Epithelial cell of proximal tubule (primary cell): ENCODE measurements at regions not wholly inside any gene's neighbourhood (a gene's known extent, or its start where the extent isn't known, plus 50 kb on each side); places are given as distances from the start of the nearest gene placed in this dataset.
"Not testable (repeated sequence)": the region's sequence is repeated elsewhere in the genome, so short reads cannot be mapped to it uniquely, and the experiment has no call there.

Source experiments
- DNase-seq: peaks from one replicate; pipeline ENCODE4 v3.0.0-alpha.2; 2011; ENCODE audit warnings: low read depth
- H3K4me3 ChIP-seq: 2 replicates; pipeline ENCODE4 v1.5.1; 2011; ENCODE audit warnings: low read depth, mild to moderate bottlenecking, low read length
- CTCF ChIP-seq: conservative IDR thresholded peaks from 2 replicates; pipeline ENCODE4 v1.5.1; 2012; ENCODE audit warnings: low read depth, mild to moderate bottlenecking, low read length

GRCh38 chr19:30811397-30812098 is 439.4 kb downstream of the ZNF536 start:
- H3K4me3 ChIP-seq: no peak overlapping the region
- DNase-seq: no peak
- no peak for TF ChIP-seq CTCF

- TF ChIP-seq CTCF: no peak
- no peak overlapping the region for H3K4me3 ChIP-seq
- DNase-seq: no peak
Measured at GRCh38 chr19:30810726-30811125, 438.5 kb downstream of the ZNF536 start.

- no peak for TF ChIP-seq CTCF
- H3K4me3 ChIP-seq: no peak overlapping the region
Measured at GRCh38 chr19:30807278-30807677, 435.1 kb downstream of the ZNF536 start.

GRCh38 chr19:30806311-30806710 is 434.1 kb downstream of the ZNF536 start:
- H3K4me3 ChIP-seq: no peak overlapping the region
- no peak for TF ChIP-seq CTCF
- DNase-seq: no peak

More at GRCh38 chr19:30807278-30807677, 435.1 kb downstream of the ZNF536 start:
- no peak for DNase-seq

- no peak for DNase-seq
- no peak overlapping the region for H3K4me3 ChIP-seq
- no peak for TF ChIP-seq CTCF
Measured at GRCh38 chr19:30804751-30805150, 432.6 kb downstream of the ZNF536 start.

- not testable (repeated sequence) for DNase-seq, H3K4me3 ChIP-seq
Measured at GRCh38 chr19:30804333-30804732, 432.1 kb downstream of the ZNF536 start.

GRCh38 chr19:30802424-30803013 is 430.3 kb downstream of the ZNF536 start:
- no peak overlapping the region for H3K4me3 ChIP-seq
- TF ChIP-seq CTCF: no peak
- DNase-seq: no peak
